NCI-H2171 treated with DMSO at 0.1 percent for 48 hours (cell line): ENCODE measurements at regions not wholly inside any gene's neighbourhood (a gene's known extent, or its start where the extent isn't known, plus 50 kb on each side); places are given as distances from the start of the nearest gene placed in this dataset.
"Not testable (repeated sequence)": the region's sequence is repeated elsewhere in the genome, so short reads cannot be mapped to it uniquely, and the experiment has no call there.

Source experiments
- DNase-seq: peaks from one replicate; lab custom pipeline; 2025; lab: John Stamatoyannopoulos, UW

DNA sequence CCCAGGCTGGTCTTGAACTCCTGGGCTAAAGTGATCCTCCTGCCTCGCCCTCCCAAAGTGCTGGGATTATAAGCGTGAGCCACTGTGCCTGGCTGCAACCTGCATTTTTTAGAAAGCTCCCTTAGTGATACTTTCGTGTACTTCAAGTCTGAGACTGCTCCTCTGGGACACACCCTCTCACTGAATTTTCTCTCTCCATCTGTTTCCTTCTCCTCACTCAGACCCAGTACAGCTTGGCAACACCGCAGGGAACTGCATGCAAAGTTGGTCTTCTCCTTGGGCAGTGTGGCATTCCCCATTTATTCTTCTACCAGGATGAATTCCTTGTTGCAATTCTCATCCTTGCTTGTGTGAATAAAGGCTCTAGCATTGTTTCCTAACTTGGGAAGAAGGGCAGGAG lies 175.9 kb downstream of the LPIN1 start:
- peak; percentile 87 for DNase-seq

- DNase-seq: peak; percentile 74
These were observed 177.5 kb downstream of the LPIN1 start for GRCh38 chr2:11923935-11924334.

GRCh38 chr2:11925295-11926066 lies 179.0 kb downstream of the LPIN1 start:
- DNase-seq: no peak

- DNase-seq: no peak
These were observed 183.9 kb downstream of the LPIN1 start for GRCh38 chr2:11930211-11930761.

DNA sequence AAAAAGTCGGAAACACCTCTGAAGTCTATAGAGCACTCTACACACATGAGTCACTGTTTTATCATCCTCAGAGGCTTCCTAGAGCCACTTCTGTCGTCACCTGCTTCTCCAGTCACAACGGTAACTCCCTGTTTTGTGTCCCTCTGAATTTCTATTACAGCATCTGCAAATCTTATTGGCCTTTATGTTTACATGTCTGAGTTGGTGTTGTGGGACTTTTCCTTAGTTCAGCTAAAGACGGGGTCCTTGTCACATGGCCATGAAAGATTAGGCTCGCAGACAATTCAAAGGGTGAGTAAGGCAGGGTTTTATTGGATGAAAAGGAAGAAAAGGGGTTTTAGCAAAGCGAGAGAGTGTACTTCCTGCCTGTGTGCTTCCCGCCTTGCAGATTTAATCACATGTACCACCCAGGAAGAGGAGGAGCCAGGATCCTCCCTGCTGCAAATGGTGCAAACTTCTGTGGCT lies 185.6 kb downstream of the LPIN1 start:
- no peak for DNase-seq

DNA sequence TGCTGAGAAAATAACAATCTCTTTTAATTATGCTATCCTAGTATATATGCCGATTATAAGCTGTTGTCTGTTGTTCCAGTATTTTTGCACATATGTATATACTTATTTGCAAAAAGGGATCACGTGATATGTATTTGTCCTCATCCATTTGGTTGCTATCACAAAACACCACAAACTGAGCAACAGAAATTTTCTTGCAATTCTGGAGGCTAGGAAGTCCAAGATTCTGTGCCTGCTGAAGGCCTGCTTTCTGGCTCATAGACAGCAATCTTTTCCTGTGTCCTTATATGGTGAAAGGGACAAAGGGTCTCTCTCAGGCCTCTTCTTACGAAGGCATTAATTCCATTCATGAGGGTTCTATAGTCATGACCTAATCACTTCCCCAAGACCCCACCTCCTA lies 186.5 kb downstream of the LPIN1 start:
- no peak for DNase-seq

- DNase-seq: no peak
These were observed 187.4 kb downstream of the LPIN1 start for GRCh38 chr2:11933854-11934253.

DNA sequence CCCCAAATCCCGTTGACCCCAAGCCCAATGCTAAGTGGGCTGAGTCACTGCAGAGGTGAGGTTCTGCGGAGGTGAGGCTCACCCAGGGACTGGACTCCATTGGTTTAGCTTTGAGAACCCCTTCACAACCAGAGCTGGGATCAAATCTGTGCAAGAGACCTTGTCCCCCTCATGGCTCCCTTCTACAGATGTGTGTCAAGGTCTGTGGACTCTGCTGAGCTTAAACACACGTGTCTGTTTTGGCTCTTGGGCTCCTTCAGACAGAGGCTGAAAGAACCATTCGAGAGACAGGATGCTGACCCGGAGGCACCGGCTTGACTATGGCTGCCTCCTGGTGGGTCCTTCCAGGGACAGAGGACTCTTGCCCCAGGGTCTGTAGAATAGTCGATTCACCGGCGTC lies 190.3 kb downstream of the LPIN1 start:
- no peak for DNase-seq

- peak; percentile 35 for DNase-seq
These were observed 191.8 kb downstream of the LPIN1 start for GRCh38 chr2:11938196-11938595.

DNA sequence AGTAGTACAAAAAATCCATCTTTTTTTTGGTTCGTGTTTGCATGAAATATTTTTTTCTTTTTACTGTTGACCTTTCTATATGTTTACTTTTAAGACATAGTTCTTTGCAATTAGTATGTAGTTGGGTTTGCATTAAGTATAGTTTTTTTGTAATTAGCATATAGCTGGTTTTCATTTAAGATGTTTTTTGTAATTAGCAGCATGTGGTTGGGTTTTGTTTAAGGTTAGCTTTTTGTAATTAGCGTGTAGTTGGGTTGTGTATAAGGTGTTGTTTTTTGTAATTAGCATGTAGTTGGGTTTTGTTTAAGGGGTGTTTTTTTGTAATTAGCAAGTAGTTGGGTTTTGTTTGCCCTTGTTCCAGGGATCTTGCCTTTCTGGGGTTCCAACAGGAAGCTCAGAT lies 193.1 kb downstream of the LPIN1 start:
- DNase-seq: no peak

DNA sequence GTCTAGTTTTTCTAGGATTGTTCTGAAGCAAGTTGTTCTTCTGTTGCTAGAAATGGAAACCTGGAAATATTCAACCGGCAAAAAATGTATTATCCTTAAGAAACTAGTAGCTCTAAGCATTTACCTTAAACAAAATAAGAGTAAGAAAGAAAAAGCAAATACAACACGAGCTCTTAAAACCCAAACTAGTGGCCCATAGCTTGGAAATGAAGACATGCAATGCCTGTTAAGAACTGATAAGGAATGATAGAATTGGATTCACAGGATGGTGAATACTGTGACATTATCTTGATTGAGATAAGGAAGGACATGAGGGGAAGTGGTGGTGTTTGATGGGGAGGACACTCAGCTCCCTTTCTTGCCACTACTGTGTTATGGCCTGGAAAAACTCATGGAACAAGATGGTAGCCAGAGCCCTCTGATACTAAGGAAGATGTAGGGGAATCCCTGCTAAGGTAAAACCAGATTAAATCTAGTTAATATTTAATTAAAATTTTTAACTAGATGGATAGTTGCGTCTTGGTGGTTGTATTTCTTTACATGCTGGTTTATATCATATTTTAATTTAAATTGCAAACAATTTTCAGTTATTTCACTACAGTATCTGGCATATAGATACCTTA lies 193.8 kb downstream of the LPIN1 start:
- no peak for DNase-seq

GRCh38 chr2:11940799-11941198 lies 194.4 kb downstream of the LPIN1 start:
- no peak for DNase-seq

GRCh38 chr2:11941201-11942177 lies 195.1 kb downstream of the LPIN1 start:
- DNase-seq: no peak

DNA sequence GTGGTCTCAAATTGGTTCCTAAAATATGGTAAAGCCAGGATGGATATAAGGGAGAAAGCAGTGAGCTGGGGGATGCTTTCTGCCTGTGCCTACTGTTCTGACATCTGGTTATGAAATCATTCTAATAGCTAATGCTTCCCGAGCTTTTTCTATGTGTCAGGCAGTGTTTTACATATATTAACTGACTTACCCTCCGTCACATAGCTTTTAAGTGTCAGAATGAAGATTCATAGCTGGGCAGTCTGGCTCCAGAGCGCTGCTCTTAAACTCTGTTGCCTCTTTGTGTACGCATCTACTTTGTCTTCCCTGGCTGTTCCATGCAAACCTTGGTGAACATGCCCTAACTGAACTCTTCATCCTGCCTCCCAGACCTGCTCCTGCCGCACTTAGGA lies 195.7 kb downstream of the LPIN1 start:
- DNase-seq: no peak

- no peak for DNase-seq
These were observed 197.9 kb downstream of the LPIN1 start for GRCh38 chr2:11944311-11944710.

- DNase-seq: no peak
These were observed 199.0 kb downstream of the LPIN1 start for GRCh38 chr2:11945139-11946126.

- no peak for DNase-seq
These were observed 201.5 kb downstream of the LPIN1 start for GRCh38 chr2:11947956-11948355.

DNA sequence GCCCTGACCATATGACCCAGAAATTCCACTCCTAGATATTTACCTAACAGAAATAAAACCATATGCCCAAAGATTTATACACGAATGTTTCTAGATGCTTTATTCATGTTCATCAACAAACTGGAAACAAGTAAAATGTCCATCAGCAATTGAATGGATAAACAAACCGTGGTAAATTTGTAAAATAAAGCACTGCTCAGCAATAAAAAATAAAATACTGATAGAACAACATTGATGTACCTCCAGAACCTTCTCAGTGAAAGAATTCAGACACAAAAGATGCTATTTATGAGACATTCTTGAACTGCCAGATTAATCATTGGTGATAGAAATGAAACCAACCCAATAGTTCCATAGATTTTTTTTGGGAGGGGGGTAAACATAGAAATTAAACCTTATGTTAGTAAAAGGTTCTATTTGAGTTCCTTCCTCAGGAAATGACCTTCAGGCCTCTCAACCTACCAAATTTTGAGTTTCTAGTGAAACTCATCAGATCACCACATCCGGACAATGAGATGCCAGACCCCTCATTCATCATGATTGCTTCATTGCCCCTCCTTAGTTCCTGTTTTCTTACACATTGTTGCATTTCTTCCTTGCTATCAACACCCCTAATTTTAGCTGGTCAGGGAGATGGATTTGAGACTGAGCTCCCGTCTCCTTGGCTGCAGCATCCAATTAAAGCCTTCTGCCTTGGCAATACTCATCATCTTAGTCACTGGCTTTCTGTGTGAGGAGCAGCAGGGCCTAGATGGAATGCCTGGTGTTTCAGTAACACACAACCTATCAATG lies 203.5 kb downstream of the LPIN1 start:
- no peak for DNase-seq

GRCh38 chr2:11950896-11951295 lies 204.5 kb downstream of the LPIN1 start:
- DNase-seq: no peak

- not testable (repeated sequence) for DNase-seq
These were observed 205.1 kb downstream of the LPIN1 start for GRCh38 chr2:11951492-11951891.
